ENCODE measurements at regions not wholly inside any gene's neighbourhood (a gene's known extent, or its start where the extent isn't known, plus 50 kb on each side); places are given as distances from the start of the nearest gene placed in this dataset.

- no peak overlapping the region for H3K4me2 ChIP-seq (ENCODE audit: low read length)
- no peaks in the 10 kb centered on the region for H3K4me1 ChIP-seq (ENCODE audit: low read length)
- H3K79me2 ChIP-seq (ENCODE audit: low read length): no peaks in the 10 kb centered on the region
- H3K9me3 ChIP-seq (ENCODE audit: insufficient read depth, low read length): no peaks in the 10 kb centered on the region
- H3K4me3 ChIP-seq (ENCODE audit: low read length): no peak overlapping the region
- no peaks in the 10 kb centered on the region for H3K27me3 ChIP-seq (ENCODE audit: low read depth, low read length)
- no peak overlapping the region for H2AFZ ChIP-seq (ENCODE audit: low read depth, low read length)
- no peaks in the 10 kb centered on the region for H3K36me3 ChIP-seq (replicated peaks; ENCODE audit: low read depth, low read length)
- no peaks in the 10 kb centered on the region for H4K20me1 ChIP-seq (ENCODE audit: insufficient read depth, low read length)
- no peak overlapping the region for H3K9ac ChIP-seq (ENCODE audit: low read length)
- no peak overlapping the region for H3K27ac ChIP-seq (ENCODE audit: low read length)
- no peak for TF ChIP-seq EZH2phosphoT487 (IDR thresholded peaks at IDR 0.05; ENCODE audit: low read depth)
- no peak for TF ChIP-seq CTCF (IDR thresholded peaks at IDR 0.05; ENCODE audit: low read depth, low read length)
These were observed 176.0 kb upstream of the KCND2 start for GRCh38 chr7:120097020-120097419.

- Histone ChIP-seq H3K36me3 (replicated peaks; ENCODE audit: low read depth, low read length) (no peaks in the 10 kb centered on the region), H2AFZ (ENCODE audit: low read depth, low read length) (no peak overlapping the region), H4K20me1 (ENCODE audit: insufficient read depth, low read length) (no peaks in the 10 kb centered on the region), H3K9ac (ENCODE audit: low read length) (no peak overlapping the region), H3K79me2 (ENCODE audit: low read length) (no peaks in the 10 kb centered on the region), H3K4me2 (ENCODE audit: low read length) (no peak overlapping the region), H3K4me3 (ENCODE audit: low read length) (no peak overlapping the region), H3K9me3 (ENCODE audit: insufficient read depth, low read length) (no peaks in the 10 kb centered on the region), H3K27ac (ENCODE audit: low read length) (no peak overlapping the region), H3K4me1 (ENCODE audit: low read length) (no peaks in the 10 kb centered on the region), H3K27me3 (ENCODE audit: low read depth, low read length) (no peaks in the 10 kb centered on the region)
- TF ChIP-seq EZH2phosphoT487 (IDR thresholded peaks at IDR 0.05; ENCODE audit: low read depth) (no peak), CTCF (IDR thresholded peaks at IDR 0.05; ENCODE audit: low read depth, low read length) (no peak)
These were observed 175.2 kb upstream of the KCND2 start for GRCh38 chr7:120097774-120098173.

- TF ChIP-seq EZH2phosphoT487 (IDR thresholded peaks at IDR 0.05; ENCODE audit: low read depth) (no peak), CTCF (IDR thresholded peaks at IDR 0.05; ENCODE audit: low read depth, low read length) (no peak)
- Histone ChIP-seq H4K20me1 (ENCODE audit: insufficient read depth, low read length) (no peaks in the 10 kb centered on the region), H3K27me3 (ENCODE audit: low read depth, low read length) (no peaks in the 10 kb centered on the region), H3K9me3 (ENCODE audit: insufficient read depth, low read length) (no peaks in the 10 kb centered on the region), H3K79me2 (ENCODE audit: low read length) (no peaks in the 10 kb centered on the region), H2AFZ (ENCODE audit: low read depth, low read length) (no peak overlapping the region), H3K4me2 (ENCODE audit: low read length) (no peak overlapping the region), H3K4me3 (ENCODE audit: low read length) (no peak overlapping the region), H3K4me1 (ENCODE audit: low read length) (no peaks in the 10 kb centered on the region), H3K9ac (ENCODE audit: low read length) (no peak overlapping the region), H3K27ac (ENCODE audit: low read length) (no peak overlapping the region), H3K36me3 (replicated peaks; ENCODE audit: low read depth, low read length) (no peaks in the 10 kb centered on the region)
These were observed 164.6 kb upstream of the KCND2 start for GRCh38 chr7:120108376-120108775.

GRCh38 chr7:120110169-120110568 is 162.8 kb upstream of the KCND2 start:
- TF ChIP-seq CTCF (IDR thresholded peaks at IDR 0.05; ENCODE audit: low read depth, low read length): no peak
- no peak for TF ChIP-seq EZH2phosphoT487 (IDR thresholded peaks at IDR 0.05; ENCODE audit: low read depth)
- H2AFZ ChIP-seq (ENCODE audit: low read depth, low read length): no peak overlapping the region
- no peak overlapping the region for H3K27ac ChIP-seq (ENCODE audit: low read length)
- H3K4me2 ChIP-seq (ENCODE audit: low read length): no peak overlapping the region
- no peaks in the 10 kb centered on the region for H3K36me3 ChIP-seq (replicated peaks; ENCODE audit: low read depth, low read length)
- H3K27me3 ChIP-seq (ENCODE audit: low read depth, low read length): no peaks in the 10 kb centered on the region
- no peaks in the 10 kb centered on the region for H4K20me1 ChIP-seq (ENCODE audit: insufficient read depth, low read length)
- no peaks in the 10 kb centered on the region for H3K79me2 ChIP-seq (ENCODE audit: low read length)
- H3K4me1 ChIP-seq (ENCODE audit: low read length): no peaks in the 10 kb centered on the region
- no peaks in the 10 kb centered on the region for H3K9me3 ChIP-seq (ENCODE audit: insufficient read depth, low read length)
- no peak overlapping the region for H3K9ac ChIP-seq (ENCODE audit: low read length)
- H3K4me3 ChIP-seq (ENCODE audit: low read length): no peak overlapping the region

All from OCI-LY3 (cell line).